ENCODE measurements at regions not wholly inside any gene's neighbourhood (a gene's known extent, or its start where the extent isn't known, plus 50 kb on each side); places are given as distances from the start of the nearest gene placed in this dataset.

GRCh38 chr3:166902374-166902773 is 477.7 kb downstream of the ZBBX start:
- TF ChIP-seq CTCF (IDR thresholded peaks at IDR 0.05) (no peak), POLR2A (IDR thresholded peaks at IDR 0.05) (no peak), POLR2AphosphoS5 (IDR thresholded peaks at IDR 0.05) (no peak)
- Histone ChIP-seq H3K4me1 (no peaks in the 10 kb centered on the region), H3K27me3 (no peaks in the 10 kb centered on the region), H3K4me3 (no peak overlapping the region), H3K36me3 (no peaks in the 10 kb centered on the region), H3K27ac (no peak overlapping the region), H3K9me3 (no peaks in the 10 kb centered on the region)
- no peak for DNase-seq (ENCODE audit: low spot score in 2 of 2)
- intact Hi-C loops (cut with DNase I; ENCODE audit: low total_unique reads) = no loop called here

- Histone ChIP-seq H3K27ac (no peak overlapping the region), H3K36me3 (no peaks in the 10 kb centered on the region), H3K27me3 (no peaks in the 10 kb centered on the region), H3K9me3 (no peaks in the 10 kb centered on the region), H3K4me1 (no peaks in the 10 kb centered on the region), H3K4me3 (no peak overlapping the region)
- no peak for DNase-seq (ENCODE audit: low spot score in 2 of 2)
- intact Hi-C loops (cut with DNase I; ENCODE audit: low total_unique reads) = no loop called here
- TF ChIP-seq CTCF (IDR thresholded peaks at IDR 0.05) (no peak), POLR2AphosphoS5 (IDR thresholded peaks at IDR 0.05) (no peak), POLR2A (IDR thresholded peaks at IDR 0.05) (no peak)
These were observed 479.1 kb downstream of the ZBBX start for GRCh38 chr3:166900866-166901577.

GRCh38 chr3:166897811-166898210 is 482.3 kb downstream of the ZBBX start:
- intact Hi-C loops (cut with DNase I; ENCODE audit: low total_unique reads) = no loop called here
- Histone ChIP-seq H3K4me3 (no peak overlapping the region), H3K4me1 (no peaks in the 10 kb centered on the region), H3K36me3 (no peaks in the 10 kb centered on the region), H3K27ac (no peak overlapping the region), H3K9me3 (no peaks in the 10 kb centered on the region), H3K27me3 (no peaks in the 10 kb centered on the region)
- DNase-seq (ENCODE audit: low spot score in 2 of 2) = no peak
- TF ChIP-seq POLR2AphosphoS5 (IDR thresholded peaks at IDR 0.05) = no peak
- TF ChIP-seq POLR2A (IDR thresholded peaks at IDR 0.05) = no peak
- TF ChIP-seq CTCF (IDR thresholded peaks at IDR 0.05) = no peak

GRCh38 chr3:166889241-166889640 is 490.9 kb downstream of the ZBBX start:
- Histone ChIP-seq H3K4me3 (no peak overlapping the region), H3K4me1 (no peaks in the 10 kb centered on the region), H3K9me3 (no peaks in the 10 kb centered on the region), H3K27me3 (no peaks in the 10 kb centered on the region), H3K36me3 (no peaks in the 10 kb centered on the region), H3K27ac (no peak overlapping the region)
- TF ChIP-seq POLR2AphosphoS5 (IDR thresholded peaks at IDR 0.05) (no peak), CTCF (IDR thresholded peaks at IDR 0.05) (no peak), POLR2A (IDR thresholded peaks at IDR 0.05) (no peak)
- no peak for DNase-seq (ENCODE audit: low spot score in 2 of 2)
- intact Hi-C loops (cut with DNase I; ENCODE audit: low total_unique reads) = no loop called here

GRCh38 chr3:166879661-166880060 is 500.4 kb downstream of the ZBBX start:
- Histone ChIP-seq H3K9me3 (peaks cover 0 to 15% of the 10 kb centered on the region in 2 donors), H3K36me3 (no peaks in the 10 kb centered on the region), H3K4me1 (no peaks in the 10 kb centered on the region), H3K27ac (no peak overlapping the region), H3K27me3 (no peaks in the 10 kb centered on the region), H3K4me3 (no peak overlapping the region)
- intact Hi-C loops (cut with DNase I; ENCODE audit: low total_unique reads) = no loop called here
- no peak for DNase-seq (ENCODE audit: low spot score in 2 of 2)
- TF ChIP-seq POLR2AphosphoS5 (IDR thresholded peaks at IDR 0.05) (no peak), POLR2A (IDR thresholded peaks at IDR 0.05) (no peak), CTCF (IDR thresholded peaks at IDR 0.05) (no peak)

Measured in breast epithelium (tissue), 4 donors.